GM12878 (cell line): ENCODE measurements at regions not wholly inside any gene's neighbourhood (a gene's known extent, or its start where the extent isn't known, plus 50 kb on each side); places are given as distances from the start of the nearest gene placed in this dataset.

ENCODE experiments used
- ATAC-seq: fragments of 200-7000 bp; cut with Tn5 transposase; 3 replicates; pipeline ENCODE4 v1.9.1; 2020; ENCODE audit warnings: mild to moderate bottlenecking, moderate library complexity
- BruUV-seq: library from RNA; stranded (reverse); fragments of 400-500 nt; replicated peaks from 2 replicates; lab custom pipeline; 2021; lab: Mats Ljungman, UMichigan
- CTCF ChIA-PET: fragments of 300-600 bp; sonication (Branson Sonifier 250); formaldehyde crosslinking; extraction: SDS; loops from one replicate; lab custom pipeline; 2021; ENCODE audit warnings: inconsistent platforms; lab: Yijun Ruan, JAX
- POLR2A ChIA-PET: fragments of 350-600 bp; formaldehyde crosslinking; extraction: SDS; loops from one replicate; lab custom pipeline; 2021; ENCODE audit warnings: inconsistent platforms; lab: Charles Lee
- RAD21 ChIA-PET: fragments of 300-600 bp; sonication (Branson Sonifier 250); formaldehyde crosslinking; loops from one replicate; lab custom pipeline; 2023; ENCODE audit warnings: antibody characterized with exemption; ENCODE audit not compliant: unreplicated experiment; lab: Charles Lee
- SMC1A ChIA-PET: fragments of 300-600 bp; sonication (Branson Sonifier 250); formaldehyde crosslinking; loops from one replicate; lab custom pipeline; 2023; ENCODE audit not compliant: unreplicated experiment, uncharacterized antibody; lab: Charles Lee
- DNase-seq: peaks from one replicate; pipeline ENCODE4 v3.0.0-alpha.2; 2011; ENCODE audit warnings: low read depth, low spot score
- FAIRE-seq: peaks from 3 replicates; lab custom pipeline; 2011; peaks lifted over from hg19 to GRCh38; lab: Jason Lieb, UNC
- H2AFZ ChIP-seq: 2 replicates; pipeline ENCODE4 v1.6.0; 2011; ENCODE audit warnings: low read depth, low read length, control low read depth; ENCODE audit not compliant: control insufficient read depth
- H3K27ac ChIP-seq: 2 replicates; pipeline ENCODE4 v1.5.1; 2011; ENCODE audit warnings: control low read depth; ENCODE audit not compliant: control insufficient read depth, insufficient read depth
- H3K27me3 ChIP-seq, 2 experiments: replicated peaks in 1 of 2; 2 replicates each; pipeline versions ENCODE4 v1.6.0 to v1.6.1; 2011; ENCODE audit warnings: low read length in 1 of 2; ENCODE audit not compliant: control insufficient read depth in 2 of 2, insufficient read depth in 2 of 2
- H3K36me3 ChIP-seq, 2 experiments: 2 replicates each; pipeline ENCODE4 v1.5.1; 2011; ENCODE audit warnings: low read length in 1 of 2; ENCODE audit not compliant: control insufficient read depth in 2 of 2, insufficient read depth in 2 of 2
- H3K4me1 ChIP-seq: 2 replicates; pipeline ENCODE4 v1.6.1; 2011; ENCODE audit warnings: mild to moderate bottlenecking, low read length, moderate library complexity, mixed read lengths; ENCODE audit not compliant: control insufficient read depth, insufficient read depth
- H3K4me2 ChIP-seq: 2 replicates; pipeline ENCODE4 v1.6.0; 2011; ENCODE audit warnings: control low read depth; ENCODE audit not compliant: control insufficient read depth, insufficient read depth
- H3K4me3 ChIP-seq: fragments of 200-600 bp; sonication (generic); 2 replicates; pipeline ENCODE4 v1.5.1; 2016
- H3K79me2 ChIP-seq: 2 replicates; pipeline ENCODE4 v1.6.0; 2011; ENCODE audit warnings: low read length; ENCODE audit not compliant: control insufficient read depth, insufficient read depth
- H3K9ac ChIP-seq: 2 replicates; pipeline ENCODE4 v1.8.0; 2011; ENCODE audit warnings: low read length, control low read depth, mixed read lengths; ENCODE audit not compliant: control insufficient read depth, insufficient read depth
- H3K9me3 ChIP-seq: replicated peaks from 3 replicates; pipeline ENCODE4 v1.5.1; 2011; ENCODE audit warnings: mild to moderate bottlenecking, low read length; ENCODE audit not compliant: control insufficient read depth, insufficient read depth
- H4K20me1 ChIP-seq: 2 replicates; pipeline ENCODE4 v1.6.0; 2011; ENCODE audit not compliant: control insufficient read depth, insufficient read depth
- BHLHE40 ChIP-seq, 2 experiments: fragments of 450-650 bp in 1 of 2; IDR thresholded peaks; 2 replicates each; pipeline ENCODE4 v1.6.1; 2011 to 2017; ENCODE audit warnings: low read depth in 2 of 2, borderline replicate concordance in 1 of 2, improper control_type of control experiment in 1 of 2, low read length in 1 of 2, mild to moderate bottlenecking in 1 of 2
- CREB1 ChIP-seq: IDR thresholded peaks from 2 replicates; pipeline ENCODE4 v1.6.1; 2012; ENCODE audit warnings: low read depth, mild to moderate bottlenecking, inconsistent platforms
- IKZF1 ChIP-seq: fragments of 450-650 bp; conservative IDR thresholded peaks from 2 replicates; pipeline ENCODE4 v1.6.1; 2017; ENCODE audit warnings: antibody characterized with exemption, mild to moderate bottlenecking
- KLF5 ChIP-seq: fragments of 450-650 bp; IDR thresholded peaks from 2 replicates; pipeline ENCODE4 v1.6.1; 2014; ENCODE audit warnings: mild to moderate bottlenecking; ENCODE audit not compliant: partially characterized antibody
- NBN ChIP-seq: fragments of 450-650 bp; IDR thresholded peaks from 2 replicates; pipeline ENCODE4 v1.6.1; 2016
- NR2F1 ChIP-seq: fragments of 450-650 bp; conservative IDR thresholded peaks from 2 replicates; pipeline ENCODE4 v1.6.1; 2017; ENCODE audit warnings: mild to moderate bottlenecking
- SIN3A ChIP-seq: IDR thresholded peaks from 2 replicates; pipeline ENCODE4 v1.6.1; 2012; ENCODE audit warnings: low read depth, low read length, improper control_type of control experiment
- SIX5 ChIP-seq: IDR thresholded peaks from 2 replicates; pipeline ENCODE4 v1.6.1; 2011; ENCODE audit warnings: mild to moderate bottlenecking, low read depth, low read length, moderate library complexity; ENCODE audit not compliant: severe bottlenecking
- STAT1 ChIP-seq: fragments of 450-650 bp; conservative IDR thresholded peaks from 2 replicates; pipeline ENCODE4 v1.6.1; 2014; ENCODE audit warnings: antibody characterized with exemption, mild to moderate bottlenecking
- STAT3 ChIP-seq: IDR thresholded peaks from 2 replicates; pipeline ENCODE4 v1.6.1; 2011; ENCODE audit warnings: low read depth, low read length, improper control_type of control experiment
- ZNF217 ChIP-seq: fragments of 450-650 bp; IDR thresholded peaks from 2 replicates; pipeline ENCODE4 v1.6.1; 2017; ENCODE audit warnings: antibody characterized with exemption, mild to moderate bottlenecking
- ZNF622 ChIP-seq: fragments of 450-650 bp; IDR thresholded peaks from 2 replicates; pipeline ENCODE4 v1.6.1; 2017; ENCODE audit warnings: mild to moderate bottlenecking, inconsistent platforms
- WGBS: methylation state at CpG from one replicate; pipeline ENCODE4 v1.1.6; 2016; ENCODE audit warnings: low lambda C conversion rate; ENCODE audit not compliant: insufficient replicate concordance, insufficient coverage; ENCODE audit errors: missing lambda C conversion rate; 5-methylcytosine and 5-hydroxymethylcytosine counted together
- in situ Hi-C: fragments of 300-500 bp; cut with MboI; formaldehyde crosslinking; loops from 9 replicates; pipeline ENCODE4 v1.14.3; 2018; ENCODE audit warnings: mixed read lengths
- intact Hi-C: fragments of 100-400 bp; cut with micrococcal nuclease; formaldehyde crosslinking; loops from one replicate; pipeline ENCODE4 v1.14.2; 2022; ENCODE audit not compliant: unreplicated experiment
- TF ChIP-seq, protein P1 (sequence below): IDR thresholded peaks from 2 replicates; pipeline ENCODE4 v1.6.1; 2011; ENCODE audit warnings: low read depth, low read length, improper control_type of control experiment, borderline replicate concordance
- TF ChIP-seq, protein P2 (sequence below): IDR thresholded peaks from 2 replicates; pipeline ENCODE4 v1.6.1; 2012; ENCODE audit warnings: low read length, inconsistent platforms

DNA sequence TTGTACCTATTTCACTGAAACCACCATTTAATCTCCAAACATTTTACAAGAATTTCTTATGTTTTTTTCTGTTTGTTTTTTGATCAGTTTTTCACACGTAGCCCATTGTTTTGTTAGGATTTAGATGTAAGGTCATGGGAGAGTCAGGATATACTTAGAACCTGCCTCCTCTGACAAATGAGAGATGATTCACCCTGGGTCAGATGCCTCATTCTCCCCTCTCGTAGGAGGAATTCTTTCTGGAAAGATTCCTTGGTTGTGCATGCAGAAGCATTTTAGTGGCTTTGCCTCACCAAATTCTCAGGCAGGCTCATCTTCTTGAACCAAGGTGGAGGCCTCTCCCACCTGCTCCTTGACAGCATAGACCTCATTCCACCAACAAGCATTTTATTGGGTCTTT is 599.3 kb downstream of the SPRY1 start:
- ChIA-PET SMC1A (no interaction called here), POLR2A (no interaction called here), CTCF (no interaction called here), RAD21 (no interaction called here)
- intact Hi-C loops (no loop called here), in situ Hi-C loops (no loop called here)
- Histone ChIP-seq H4K20me1 (no peaks in the 10 kb centered on the region), H3K9ac (no peak overlapping the region), H3K9me3 (no peaks in the 10 kb centered on the region), H3K27me3 (no peaks in the 10 kb centered on the region), H3K79me2 (no peaks in the 10 kb centered on the region), H2AFZ (no peak overlapping the region), H3K4me2 (no peak overlapping the region), H3K27ac (no peak overlapping the region), H3K4me1 (no peaks in the 10 kb centered on the region), H3K36me3 (no peaks in the 10 kb centered on the region), H3K4me3 (no peak overlapping the region)
- ATAC-seq (no peak), FAIRE-seq (no peak), DNase-seq (no peak)
- TF ChIP-seq CREB1 (no peak), SIN3A (no peak), STAT1 (no peak), NBN (no peak), IKZF1 (no peak), BHLHE40 (IDR thresholded peaks at IDR 0.05; ENCODE audit: borderline replicate concordance in 1 of 2, low read depth in 2 of 2, low read length in 1 of 2) (no peak), ZNF622 (no peak), SIX5 (no peak), ZNF217 (no peak), STAT3 (no peak), KLF5 (no peak), NR2F1 (no peak)
- TF ChIP-seq, protein P1, sequence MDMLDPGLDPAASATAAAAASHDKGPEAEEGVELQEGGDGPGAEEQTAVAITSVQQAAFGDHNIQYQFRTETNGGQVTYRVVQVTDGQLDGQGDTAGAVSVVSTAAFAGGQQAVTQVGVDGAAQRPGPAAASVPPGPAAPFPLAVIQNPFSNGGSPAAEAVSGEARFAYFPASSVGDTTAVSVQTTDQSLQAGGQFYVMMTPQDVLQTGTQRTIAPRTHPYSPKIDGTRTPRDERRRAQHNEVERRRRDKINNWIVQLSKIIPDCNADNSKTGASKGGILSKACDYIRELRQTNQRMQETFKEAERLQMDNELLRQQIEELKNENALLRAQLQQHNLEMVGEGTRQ: no peak
- TF ChIP-seq, protein P2, sequence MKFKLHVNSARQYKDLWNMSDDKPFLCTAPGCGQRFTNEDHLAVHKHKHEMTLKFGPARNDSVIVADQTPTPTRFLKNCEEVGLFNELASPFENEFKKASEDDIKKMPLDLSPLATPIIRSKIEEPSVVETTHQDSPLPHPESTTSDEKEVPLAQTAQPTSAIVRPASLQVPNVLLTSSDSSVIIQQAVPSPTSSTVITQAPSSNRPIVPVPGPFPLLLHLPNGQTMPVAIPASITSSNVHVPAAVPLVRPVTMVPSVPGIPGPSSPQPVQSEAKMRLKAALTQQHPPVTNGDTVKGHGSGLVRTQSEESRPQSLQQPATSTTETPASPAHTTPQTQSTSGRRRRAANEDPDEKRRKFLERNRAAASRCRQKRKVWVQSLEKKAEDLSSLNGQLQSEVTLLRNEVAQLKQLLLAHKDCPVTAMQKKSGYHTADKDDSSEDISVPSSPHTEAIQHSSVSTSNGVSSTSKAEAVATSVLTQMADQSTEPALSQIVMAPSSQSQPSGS: no peak
- no TSS peak for BruUV-seq
- 0% methylated on average over 2 of the region's 2 CpGs for WGBS
